GM21717 (cell line): ENCODE measurements at regions not wholly inside any gene's neighbourhood (a gene's known extent, or its start where the extent isn't known, plus 50 kb on each side); places are given as distances from the start of the nearest gene placed in this dataset.

Experiments used
- ATAC-seq: cut with Tn5 transposase; IDR thresholded peaks from one replicate; pipeline ENCODE4 v1.9.1; 2021; ENCODE audit warnings: mild to moderate bottlenecking, moderate library complexity; ENCODE audit not compliant: unreplicated experiment

DNA sequence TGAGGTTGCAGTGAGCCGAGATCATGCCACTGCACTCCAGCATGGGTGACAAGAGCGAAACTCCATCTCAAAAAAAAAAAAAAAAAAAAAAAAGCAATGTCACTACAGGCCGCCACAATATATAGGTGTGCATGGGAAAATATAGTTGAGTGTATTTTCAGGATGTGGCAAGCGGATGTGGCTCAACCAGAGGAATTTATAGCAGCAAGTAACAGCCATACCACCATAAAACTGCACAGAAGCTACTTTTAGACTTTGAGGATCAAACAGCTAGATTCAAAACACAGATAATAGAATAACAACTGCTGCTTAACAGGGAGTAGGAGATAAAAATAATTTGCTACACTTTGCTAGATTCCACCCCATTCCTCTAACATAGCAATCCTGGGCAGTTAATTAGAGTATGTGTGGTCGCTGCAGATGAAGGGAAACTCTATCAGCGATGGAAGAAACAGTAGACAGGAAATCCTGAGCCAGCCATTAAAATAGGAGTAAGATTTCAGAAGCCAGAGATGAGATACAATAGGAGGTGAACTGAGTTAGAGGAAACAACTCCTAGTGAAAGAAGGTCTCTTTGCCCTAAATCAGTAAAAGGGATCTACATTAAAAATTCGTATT is 318.7 kb upstream of the STT3B start:
- ATAC-seq = peak; percentile 61

- ATAC-seq = no peak
Observed at GRCh38 chr3:31218082-31218481, 314.6 kb upstream of the STT3B start.

- ATAC-seq = no peak
Observed at GRCh38 chr3:31219131-31219843, 313.4 kb upstream of the STT3B start.

DNA sequence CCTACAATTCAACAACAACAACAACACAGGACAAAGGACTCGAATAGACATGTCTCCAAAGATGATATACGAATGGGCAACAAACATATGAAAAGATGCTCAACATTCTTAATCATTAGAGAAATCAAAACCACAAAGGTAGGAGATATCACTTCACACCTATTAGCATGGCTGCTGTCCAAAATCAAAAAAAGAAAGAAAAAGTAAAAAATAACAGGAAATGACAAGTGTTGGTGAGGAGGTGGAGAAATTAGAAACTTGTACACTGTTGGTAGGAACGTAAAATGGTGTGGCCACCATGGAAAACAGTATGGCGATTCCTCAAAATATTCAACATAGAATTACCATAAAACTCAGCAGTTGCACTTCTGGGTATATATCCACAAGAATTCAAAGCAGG is 312.3 kb upstream of the STT3B start:
- ATAC-seq = no peak

GRCh38 chr3:31223278-31223677 is 309.4 kb upstream of the STT3B start:
- no peak for ATAC-seq

DNA sequence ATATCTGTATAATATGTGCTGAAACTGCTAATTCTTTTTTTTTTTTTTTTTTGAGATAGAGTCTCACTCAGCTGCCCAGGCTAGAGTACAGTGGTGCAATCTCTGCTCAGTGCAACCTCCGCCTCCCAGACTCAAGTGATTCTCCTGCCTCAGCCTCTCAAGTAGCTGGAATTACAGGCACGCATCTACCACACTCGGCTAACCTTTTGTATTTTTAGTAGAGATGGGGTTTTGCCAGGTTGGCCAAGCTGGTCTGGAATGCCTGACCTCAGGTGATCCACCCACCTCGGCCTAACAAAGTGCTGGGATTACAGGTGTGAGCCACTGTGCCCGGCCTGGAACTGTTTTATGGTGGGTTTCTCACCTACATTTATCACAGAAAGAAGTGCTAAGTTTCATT is 307.8 kb upstream of the STT3B start:
- ATAC-seq = no peak

DNA sequence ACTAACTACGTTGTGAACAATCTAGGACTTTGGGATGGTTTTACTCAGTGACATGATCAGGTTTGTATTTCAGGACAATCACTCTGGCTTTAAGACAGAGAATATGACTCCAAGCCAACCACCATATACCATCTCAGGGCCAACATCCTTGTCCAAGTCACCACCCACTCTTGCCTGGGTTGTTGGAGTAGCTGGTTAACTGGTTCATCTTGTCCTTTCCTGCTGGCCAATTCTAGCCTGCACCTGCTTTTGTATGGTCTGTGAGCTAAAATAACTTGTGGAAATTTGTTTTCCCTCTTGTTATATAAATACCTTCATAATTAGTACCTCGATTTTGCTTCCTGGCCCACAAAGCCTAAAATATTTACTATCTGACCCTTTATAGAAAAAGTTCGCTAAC is 306.8 kb upstream of the STT3B start:
- no peak for ATAC-seq

GRCh38 chr3:31226346-31226745 is 306.4 kb upstream of the STT3B start:
- no peak for ATAC-seq

DNA sequence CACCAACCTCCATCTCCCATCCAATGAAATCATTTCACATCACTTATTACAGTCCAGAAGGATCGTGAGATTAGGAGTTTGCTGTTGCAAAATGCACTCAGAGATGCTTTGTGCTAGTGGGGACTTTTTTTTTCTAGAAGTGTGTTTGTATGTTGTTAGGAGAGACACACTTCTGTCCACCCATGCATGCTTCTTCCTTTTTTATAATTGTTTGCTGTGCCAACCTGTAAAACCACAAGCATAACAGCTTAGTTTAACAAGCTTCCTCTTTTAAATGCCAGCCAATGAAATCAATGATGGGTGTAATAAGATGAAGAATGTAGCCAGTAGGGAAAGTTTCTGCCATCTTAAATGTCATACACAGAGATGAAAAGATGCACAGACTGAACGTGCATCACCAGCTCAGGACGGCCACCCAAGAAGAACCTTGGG is 305.6 kb upstream of the STT3B start:
- ATAC-seq = peak; percentile 45

GRCh38 chr3:31230425-31231223 is 302.1 kb upstream of the STT3B start:
- no peak for ATAC-seq

GRCh38 chr3:31232055-31233025 is 300.4 kb upstream of the STT3B start:
- no peak for ATAC-seq

GRCh38 chr3:31234145-31234544 is 298.6 kb upstream of the STT3B start:
- no peak for ATAC-seq

DNA sequence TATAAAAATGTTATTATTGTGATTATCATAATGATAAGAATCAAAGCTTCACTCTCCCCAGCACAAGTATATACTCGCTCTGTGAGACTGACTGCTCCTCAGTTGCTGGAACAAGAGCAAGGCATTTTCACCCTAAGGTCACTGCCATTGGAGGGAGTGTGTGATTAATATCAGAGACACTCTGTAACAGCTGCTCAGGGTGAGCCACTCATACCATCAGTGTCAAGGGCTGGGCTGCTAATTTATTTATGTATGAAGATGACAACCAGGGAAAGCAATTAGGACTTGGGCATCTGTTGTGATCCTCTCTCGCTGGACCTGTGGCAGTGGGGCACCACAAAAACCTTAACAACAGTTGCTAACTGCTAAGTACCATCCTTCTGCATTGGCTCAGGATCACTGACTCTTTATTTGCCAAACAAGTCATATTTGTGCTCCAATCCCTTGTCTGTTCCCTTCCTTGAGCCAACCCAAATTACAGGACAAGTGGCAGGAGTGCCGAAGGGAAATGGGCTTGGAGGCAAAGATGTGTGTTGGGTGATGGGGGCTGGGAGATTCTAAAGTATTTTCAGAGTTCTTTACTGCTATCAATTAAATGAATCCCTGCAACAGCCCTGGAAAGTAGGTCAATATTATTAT is 297.5 kb upstream of the STT3B start:
- no peak for ATAC-seq

DNA sequence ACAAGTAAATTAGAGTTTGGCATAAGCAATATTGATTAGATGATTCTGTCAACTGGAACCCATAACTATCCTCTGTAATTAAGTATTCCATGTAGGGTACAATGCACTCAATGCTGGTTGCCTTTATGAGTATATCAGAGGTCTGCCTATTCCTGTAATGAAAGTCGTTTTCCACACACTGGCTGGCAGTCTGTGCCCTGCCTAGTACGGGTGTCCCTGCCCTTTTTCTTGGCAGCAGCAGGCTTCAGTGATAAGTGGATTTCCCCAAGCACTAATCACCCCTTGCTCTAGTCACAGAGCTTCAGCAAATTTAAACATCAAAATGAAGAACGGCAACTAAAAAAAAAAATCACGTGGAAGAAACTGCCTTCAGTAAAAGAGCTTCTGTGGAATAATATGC is 294.8 kb upstream of the STT3B start:
- ATAC-seq = no peak

DNA sequence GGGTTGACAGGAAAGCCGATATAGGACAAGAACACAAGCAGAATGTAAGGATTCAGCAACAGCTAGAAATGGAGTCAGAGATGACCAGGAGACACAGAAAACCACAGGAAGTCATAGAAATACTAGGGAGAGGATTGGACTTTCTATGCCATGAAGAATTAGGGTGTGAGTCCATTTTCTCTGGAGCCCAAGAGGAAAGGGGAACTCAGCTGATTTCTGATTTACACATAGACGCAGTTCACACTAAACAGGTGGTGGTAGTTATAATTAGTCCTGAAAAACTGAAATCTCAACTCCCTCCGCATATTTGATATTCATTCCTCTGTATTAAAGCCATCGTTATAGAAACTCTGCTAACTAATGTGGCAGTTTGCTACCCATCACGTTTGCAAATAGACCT is 292.7 kb upstream of the STT3B start:
- no peak for ATAC-seq

DNA sequence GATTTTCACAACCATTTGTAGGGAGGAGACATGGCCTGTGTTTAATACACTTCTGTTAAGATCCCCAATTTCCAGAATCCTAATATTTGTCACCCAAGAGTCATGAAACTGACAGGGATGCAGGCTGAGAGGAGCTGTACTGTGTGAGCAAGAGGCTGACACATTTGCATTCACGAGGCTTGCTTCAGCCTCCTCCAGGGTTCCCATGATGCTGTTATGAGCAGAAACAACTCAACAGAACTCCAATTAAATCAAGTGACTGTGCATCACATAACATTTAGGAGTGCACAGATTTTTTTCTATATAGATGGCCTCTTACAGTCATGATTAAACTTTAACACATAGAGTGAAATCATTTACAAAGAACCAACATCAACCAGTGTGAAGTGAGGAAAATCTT is 292.3 kb upstream of the STT3B start:
- no peak for ATAC-seq

DNA sequence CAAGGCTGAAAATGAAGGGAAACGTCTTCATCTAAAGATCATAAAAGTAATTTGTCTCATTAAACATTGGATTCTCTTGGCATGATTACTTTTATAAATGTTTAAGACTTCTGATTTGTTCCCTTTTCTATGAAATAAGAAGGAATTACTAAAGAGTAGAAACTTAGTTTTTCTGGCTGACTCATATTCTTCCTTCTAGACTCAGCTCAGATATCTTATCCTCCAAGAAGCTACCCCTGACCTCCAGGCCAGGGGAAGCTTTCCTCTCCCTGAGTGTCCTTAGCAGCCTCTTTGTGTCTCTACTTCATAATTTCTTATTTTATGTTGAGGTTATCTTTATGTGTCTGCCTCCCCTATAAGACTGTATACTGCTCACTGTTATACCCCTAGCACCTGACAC is 291.9 kb upstream of the STT3B start:
- ATAC-seq = no peak

- ATAC-seq = no peak
Observed at GRCh38 chr3:31241533-31241932, 291.2 kb upstream of the STT3B start.

- peak; percentile 75 for ATAC-seq
Observed at GRCh38 chr3:31242026-31242960, 290.4 kb upstream of the STT3B start.
